PFSK-1 (cell line): ENCODE measurements at regions not wholly inside any gene's neighbourhood (a gene's known extent, or its start where the extent isn't known, plus 50 kb on each side); places are given as distances from the start of the nearest gene placed in this dataset.

Experiments used
- FOXP2 ChIP-seq: optimal IDR thresholded peaks from 2 replicates; pipeline ENCODE3; 2011; ENCODE audit warnings: borderline replicate concordance, control low read depth, inconsistent platforms; ENCODE audit not compliant: insufficient read depth; ENCODE audit errors: extremely low read length, extremely low read depth
- POLR2AphosphoS5 ChIP-seq: IDR thresholded peaks from 2 replicates; pipeline ENCODE4 v1.6.1; 2012; ENCODE audit warnings: low read depth, mild to moderate bottlenecking, control low read depth, low read length, moderate library complexity
- REST ChIP-seq, 2 experiments: IDR thresholded peaks; 2 replicates each; pipeline versions ENCODE4 v1.6.1 to v1.8.0; 2011 to 2012; ENCODE audit warnings: low read depth in 2 of 2, low read length in 2 of 2, control low read depth in 1 of 2, inconsistent platforms in 1 of 2, mild to moderate bottlenecking in 1 of 2, moderate library complexity in 1 of 2; ENCODE audit not compliant: insufficient read depth in 1 of 2
- SIN3A ChIP-seq: IDR thresholded peaks from 2 replicates; pipeline ENCODE4 v1.6.1; 2012; ENCODE audit warnings: mild to moderate bottlenecking, low read length, moderate library complexity, borderline replicate concordance; ENCODE audit not compliant: insufficient read depth
- TAF1 ChIP-seq: IDR thresholded peaks from 2 replicates; pipeline ENCODE4 v1.6.1; 2012; ENCODE audit warnings: low read length, control low read depth, borderline replicate concordance; ENCODE audit not compliant: insufficient read depth

GRCh38 chr21:39050841-39051587 is 132.2 kb downstream of the PSMG1 start:
- TF ChIP-seq TAF1 (no peak), REST (IDR thresholded peaks at IDR 0.05; ENCODE audit: insufficient read depth in 1 of 2, low read depth in 2 of 2, low read length in 2 of 2) (no peak), POLR2AphosphoS5 (no peak), FOXP2 (no peak), SIN3A (no peak)

- TF ChIP-seq POLR2AphosphoS5, result no peak
- TF ChIP-seq REST (IDR thresholded peaks at IDR 0.05; ENCODE audit: insufficient read depth in 1 of 2, low read depth in 2 of 2, low read length in 2 of 2), result no peak
- no peak for TF ChIP-seq FOXP2
- TF ChIP-seq TAF1, result no peak
- no peak for TF ChIP-seq SIN3A
These were observed 134.7 kb downstream of the PSMG1 start for GRCh38 chr21:39048574-39048973.

- no peak for TF ChIP-seq POLR2AphosphoS5
- no peak for TF ChIP-seq SIN3A
- TF ChIP-seq TAF1, result no peak
- no peak for TF ChIP-seq FOXP2
- no peak for TF ChIP-seq REST (IDR thresholded peaks at IDR 0.05; ENCODE audit: insufficient read depth in 1 of 2, low read depth in 2 of 2, low read length in 2 of 2)
These were observed 135.2 kb downstream of the PSMG1 start for GRCh38 chr21:39048064-39048463.

GRCh38 chr21:39047046-39047445 is 136.2 kb downstream of the PSMG1 start:
- TF ChIP-seq POLR2AphosphoS5 (no peak), REST (IDR thresholded peaks at IDR 0.05; ENCODE audit: insufficient read depth in 1 of 2, low read depth in 2 of 2, low read length in 2 of 2) (no peak), SIN3A (no peak), FOXP2 (no peak), TAF1 (no peak)
